GM12865 (cell line): ENCODE measurements at regions not wholly inside any gene's neighbourhood (a gene's known extent, or its start where the extent isn't known, plus 50 kb on each side); places are given as distances from the start of the nearest gene placed in this dataset.

Experiments used
- DNase-seq: peaks from one replicate; pipeline ENCODE4 v3.0.0; 2010; ENCODE audit warnings: low read depth
- H3K4me3 ChIP-seq: 2 replicates; pipeline ENCODE4 v1.5.1; 2011; ENCODE audit warnings: mild to moderate bottlenecking, low read depth, low read length, control low read depth
- CTCF ChIP-seq: IDR thresholded peaks from 2 replicates; pipeline ENCODE4 v1.5.1; 2011; ENCODE audit warnings: low read length, control low read depth, low read depth, inconsistent platforms; ENCODE audit not compliant: insufficient read depth; ENCODE audit errors: missing control alignments

DNA sequence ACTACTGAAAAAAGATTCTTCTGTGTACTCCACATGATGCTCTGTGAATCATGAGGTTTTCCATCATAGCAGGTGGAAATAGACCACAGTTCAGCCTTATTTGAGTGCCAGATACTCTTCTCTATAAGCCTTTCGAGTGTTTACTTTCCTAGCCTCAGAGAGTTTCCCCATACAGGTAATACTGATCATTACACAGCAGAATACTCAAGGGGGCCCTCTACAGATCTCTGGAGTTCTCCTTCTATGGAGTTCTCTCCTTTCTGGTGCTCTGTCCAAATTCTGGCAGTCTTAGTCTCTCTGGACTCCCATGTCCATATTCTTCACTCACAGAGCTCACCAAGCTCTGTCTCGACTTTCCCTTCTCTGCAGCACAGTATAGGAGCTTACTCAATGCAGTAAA is 175.7 kb upstream of the CARD18 start:
- no peak for DNase-seq

DNA sequence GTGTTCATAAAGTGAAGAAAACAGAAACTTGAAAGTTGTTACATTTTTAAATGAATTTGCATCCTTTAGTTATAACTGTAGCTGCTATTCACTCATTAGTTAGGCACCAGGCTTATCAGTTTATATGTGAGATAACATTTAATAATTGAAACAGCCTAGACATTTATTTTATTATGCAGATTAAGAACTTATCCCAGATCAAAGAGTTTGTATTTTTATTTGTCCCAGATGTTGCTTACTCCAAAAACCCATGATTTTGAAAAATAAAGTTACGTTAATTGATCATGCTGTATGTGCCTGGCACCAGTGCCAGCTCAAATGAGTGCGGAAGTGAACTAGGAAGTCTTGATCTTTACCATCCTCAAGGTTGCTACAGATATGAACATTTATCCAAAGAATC is 172.7 kb upstream of the CARD18 start:
- no peak overlapping the region for H3K4me3 ChIP-seq
- no peak for DNase-seq
- TF ChIP-seq CTCF = no peak

More for the DNA sequence above, 175.7 kb upstream of the CARD18 start:
- H3K4me3 ChIP-seq = no peak overlapping the region
- no peak for TF ChIP-seq CTCF

- no peak for TF ChIP-seq CTCF
- DNase-seq = no peak
- no peak overlapping the region for H3K4me3 ChIP-seq
Observed at GRCh38 chr11:105298630-105299029, 159.1 kb upstream of the CARD18 start.

- no peak for TF ChIP-seq CTCF
- DNase-seq = no peak
- H3K4me3 ChIP-seq = no peak overlapping the region
Observed at GRCh38 chr11:105298174-105298573, 158.6 kb upstream of the CARD18 start.

DNA sequence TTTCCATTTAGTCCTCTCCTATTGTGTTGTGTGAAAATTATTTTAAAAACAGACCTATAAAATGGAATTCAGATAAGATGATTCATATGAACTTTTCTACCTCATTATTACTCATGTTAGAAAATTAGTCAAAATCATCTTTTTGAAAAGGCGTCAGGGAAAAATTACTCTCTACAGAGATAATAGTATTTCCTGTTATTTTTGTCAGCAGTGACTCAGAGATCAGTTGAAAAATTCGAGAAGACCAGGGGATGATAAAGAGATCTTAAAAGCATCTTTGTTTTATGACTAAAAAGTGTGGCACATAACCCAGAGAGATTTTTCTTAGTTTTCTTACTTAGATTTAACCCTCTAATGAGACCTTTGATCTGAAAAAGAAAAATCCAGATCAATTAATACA is 157.9 kb upstream of the CARD18 start:
- DNase-seq = no peak
- H3K4me3 ChIP-seq = no peak overlapping the region
- TF ChIP-seq CTCF = no peak

GRCh38 chr11:105296806-105297205 is 157.2 kb upstream of the CARD18 start:
- TF ChIP-seq CTCF = no peak
- DNase-seq = no peak
- H3K4me3 ChIP-seq = no peak overlapping the region

DNA sequence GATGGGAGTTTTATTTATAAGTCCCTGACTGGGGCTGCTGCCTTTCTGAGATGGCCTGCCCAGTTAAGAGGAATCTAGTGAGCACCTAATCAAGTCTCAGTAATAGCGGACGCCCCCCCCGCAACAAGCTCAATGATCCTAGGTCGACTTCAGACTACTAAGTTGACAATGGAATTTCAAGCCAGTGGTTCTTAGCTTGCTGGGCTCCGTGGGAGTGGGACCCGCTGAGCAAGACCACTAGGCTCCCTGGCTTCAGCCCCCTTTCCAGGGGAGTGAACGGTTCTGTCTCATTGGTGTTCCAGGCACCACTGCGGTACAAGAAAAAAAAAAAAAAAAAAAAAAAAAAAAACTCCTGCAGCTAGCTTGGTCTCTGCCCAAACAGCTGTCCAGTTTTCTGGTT is 156.8 kb upstream of the CARD18 start:
- TF ChIP-seq CTCF = no peak
- no peak overlapping the region for H3K4me3 ChIP-seq
- no peak for DNase-seq
